ENCODE measurements at regions not wholly inside any gene's neighbourhood (a gene's known extent, or its start where the extent isn't known, plus 50 kb on each side); places are given as distances from the start of the nearest gene placed in this dataset.
"Not testable (repeated sequence)": the region's sequence is repeated elsewhere in the genome, so short reads cannot be mapped to it uniquely, and the experiment has no call there.

DNA sequence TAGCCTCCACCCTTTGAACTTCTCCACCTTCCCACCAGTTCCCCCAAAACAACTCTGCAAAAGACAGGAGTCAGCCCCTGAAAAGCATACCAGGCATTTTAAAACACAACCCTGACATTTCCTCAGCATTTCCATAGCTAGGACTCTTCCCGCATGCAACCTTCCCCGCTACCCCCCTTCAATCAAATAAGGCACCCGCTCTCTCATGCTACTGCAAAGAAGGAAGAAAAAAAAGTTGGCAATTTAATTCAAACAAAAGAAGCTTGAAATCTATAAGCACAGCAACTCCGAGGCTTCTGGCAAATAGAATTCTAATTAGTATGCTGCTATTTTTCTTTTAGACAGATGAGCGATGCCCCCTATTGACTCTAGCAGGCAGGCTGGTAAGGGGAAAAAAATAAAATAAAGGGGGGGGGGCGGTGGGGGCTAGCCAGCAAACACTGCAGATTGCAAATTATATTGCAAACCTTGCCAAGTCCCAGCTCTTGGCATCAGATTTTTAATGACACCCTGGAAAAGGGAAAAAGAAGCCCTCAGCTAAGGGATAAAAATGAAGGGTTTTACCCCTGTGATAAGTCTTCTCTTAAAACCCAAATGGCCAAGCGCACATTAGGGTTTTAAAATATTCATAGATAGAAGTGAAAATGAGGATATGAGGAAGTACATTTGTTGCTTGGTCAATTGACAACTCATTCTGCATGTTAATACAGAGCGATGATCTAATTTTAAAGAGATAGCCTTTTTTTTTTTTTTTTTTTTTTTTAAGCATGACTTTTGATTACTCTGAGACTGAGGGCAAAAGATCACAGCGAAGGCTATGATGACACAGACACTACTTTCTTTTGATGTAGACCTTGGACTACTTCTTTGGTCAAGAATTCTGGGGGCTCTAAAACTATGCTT lies 255.2 kb downstream of the NR2F2 start:
- DNase-seq = no peak

DNA sequence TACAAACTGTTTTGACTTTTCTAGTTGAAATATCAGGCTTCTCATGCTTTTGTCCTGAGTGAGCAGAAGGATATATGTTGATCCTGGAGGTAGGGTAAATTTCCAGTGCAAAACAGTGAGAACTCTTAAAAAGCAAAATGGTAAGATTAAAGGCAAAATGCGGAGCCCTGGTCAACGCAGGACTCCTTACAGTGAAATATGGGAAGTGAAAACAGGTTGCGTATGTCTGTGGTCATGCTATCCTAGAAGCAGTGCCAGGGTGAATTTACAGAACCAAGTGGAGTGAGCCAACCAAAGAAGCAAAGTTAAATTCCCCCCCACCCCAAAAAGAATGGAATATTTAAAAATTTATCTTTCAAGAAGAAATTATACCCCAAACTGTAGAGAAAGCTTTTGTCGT lies 256.4 kb downstream of the NR2F2 start:
- DNase-seq = no peak

DNA sequence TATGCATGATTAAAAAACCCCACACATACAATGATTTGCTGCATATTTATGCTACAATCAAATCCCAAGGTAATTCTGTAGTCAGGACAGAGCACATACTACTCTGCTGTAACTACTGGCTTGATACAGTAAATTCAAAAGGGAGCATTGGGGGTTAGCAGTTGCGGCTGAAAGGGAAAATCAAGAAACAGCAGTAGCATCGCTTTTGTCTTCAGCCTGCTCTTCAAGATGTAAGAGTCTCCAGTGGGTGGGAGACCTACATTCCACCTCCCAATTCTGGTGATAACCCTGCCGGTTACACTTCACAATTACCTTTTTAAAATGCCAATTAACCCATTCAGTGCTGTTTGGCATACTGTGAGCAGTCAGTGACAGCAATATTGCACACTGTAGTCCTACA lies 259.4 kb downstream of the NR2F2 start:
- no peak for DNase-seq

DNA sequence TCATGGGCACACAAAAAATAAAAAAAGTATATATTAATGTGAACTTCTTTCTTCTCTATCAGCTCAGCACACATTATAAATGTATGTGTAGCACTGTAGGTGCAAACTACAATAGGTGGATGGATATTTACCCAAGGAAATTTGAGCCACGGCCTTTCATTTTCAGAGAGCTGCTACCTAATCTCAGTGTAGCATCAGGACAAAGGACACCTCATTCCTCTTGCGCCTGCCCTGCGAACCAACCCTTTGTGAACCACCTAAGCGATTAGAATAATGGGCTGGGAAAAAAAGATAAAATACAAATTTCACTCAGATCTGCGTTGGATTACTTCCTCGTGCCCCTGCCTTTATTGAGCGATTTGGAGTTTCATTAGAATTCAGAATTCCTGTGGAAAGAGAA lies 263.2 kb downstream of the NR2F2 start:
- no peak for DNase-seq

DNA sequence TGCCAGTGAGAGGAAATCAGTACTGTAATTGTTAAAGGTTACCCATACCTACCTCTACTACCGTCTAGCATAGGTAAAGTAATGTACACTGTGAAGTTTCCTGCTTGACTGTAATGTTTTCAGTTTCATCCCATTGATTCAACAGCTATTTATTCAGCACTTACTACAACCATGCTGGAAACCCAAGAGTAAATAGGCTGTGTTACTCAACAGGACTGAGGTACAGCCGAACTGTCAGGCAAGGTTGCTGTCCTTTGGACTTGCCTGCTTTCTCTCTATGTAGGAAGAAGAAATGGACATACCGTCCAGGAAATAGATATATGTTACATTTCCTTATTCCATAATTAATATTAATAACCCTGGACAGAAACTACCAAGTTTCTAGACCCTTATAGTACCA lies 265.5 kb downstream of the NR2F2 start:
- DNase-seq = no peak

DNA sequence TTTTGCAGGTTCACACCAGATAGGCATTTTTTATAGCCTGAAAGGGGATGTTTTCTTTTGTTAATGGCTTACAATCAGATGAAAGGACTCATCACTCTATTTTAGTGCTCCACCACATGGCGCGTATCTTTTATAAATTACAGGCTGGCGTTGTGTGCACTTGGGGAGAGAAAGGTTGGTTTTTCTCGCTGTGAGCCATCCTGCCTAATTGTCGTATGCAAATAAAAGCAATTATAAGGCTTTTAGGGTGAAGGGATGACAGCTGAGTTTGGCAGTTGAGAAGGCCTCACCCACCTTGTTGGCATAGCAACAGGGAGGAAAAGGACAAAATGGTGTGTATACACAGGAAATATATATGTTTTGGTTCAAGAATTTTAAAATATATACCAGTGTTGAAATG lies 268.0 kb downstream of the NR2F2 start:
- no peak for DNase-seq

DNA sequence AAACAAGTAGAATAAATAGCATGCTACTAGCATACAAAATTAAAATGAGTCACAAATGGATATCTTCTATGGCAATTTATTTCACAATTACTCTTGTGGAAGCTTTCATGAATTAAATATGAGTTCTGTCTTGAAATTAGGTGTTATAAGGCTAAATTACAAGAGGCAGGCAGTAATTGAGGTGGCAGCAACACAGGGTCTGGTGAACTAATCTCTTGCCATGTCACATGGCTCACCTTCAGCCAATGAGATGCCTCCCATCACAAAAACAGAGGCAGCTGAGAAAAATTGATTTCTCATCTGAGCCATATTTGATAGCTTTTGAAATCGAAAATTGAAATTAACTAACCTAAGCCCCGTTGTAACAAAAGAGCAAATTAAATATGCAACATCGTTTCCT lies 268.8 kb downstream of the NR2F2 start:
- no peak for DNase-seq

DNA sequence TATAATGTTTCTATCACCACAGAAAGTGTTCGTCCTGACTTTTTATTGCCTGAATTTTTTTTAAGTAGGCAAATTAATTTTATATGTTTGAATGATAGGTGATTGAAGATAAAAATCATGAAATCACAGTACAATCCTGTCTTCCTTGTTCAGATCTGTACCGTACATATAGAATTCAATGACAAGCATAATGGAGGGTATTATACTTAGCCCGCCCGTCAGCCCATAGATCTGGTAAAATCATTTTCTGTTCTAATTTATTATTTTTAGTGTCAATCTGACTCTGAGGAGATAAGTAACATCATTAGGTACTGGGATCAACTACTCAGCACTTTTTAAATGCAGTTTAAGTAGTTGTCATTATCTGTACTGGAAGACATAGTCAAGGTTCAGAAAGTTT lies 269.9 kb downstream of the NR2F2 start:
- DNase-seq = no peak

DNA sequence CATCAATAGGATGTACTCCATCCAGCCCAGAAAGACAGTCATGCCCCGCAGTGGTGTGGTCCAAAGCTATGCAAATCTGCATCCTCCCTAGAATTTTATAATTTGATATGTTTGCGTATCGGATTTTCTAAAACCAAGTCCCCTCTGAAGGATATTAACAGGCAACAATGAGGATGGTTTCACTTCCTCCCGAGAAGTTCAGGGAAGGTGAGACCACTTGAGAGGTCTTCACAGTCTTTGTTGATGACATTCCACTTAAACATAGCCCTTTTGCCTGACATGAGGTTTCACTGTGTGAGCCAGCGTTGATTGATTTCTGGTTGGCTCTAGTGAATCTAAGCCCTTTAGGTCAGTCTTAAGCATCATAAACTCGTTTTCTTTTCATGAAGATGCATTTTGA lies 276.1 kb downstream of the NR2F2 start:
- DNase-seq = no peak

DNA sequence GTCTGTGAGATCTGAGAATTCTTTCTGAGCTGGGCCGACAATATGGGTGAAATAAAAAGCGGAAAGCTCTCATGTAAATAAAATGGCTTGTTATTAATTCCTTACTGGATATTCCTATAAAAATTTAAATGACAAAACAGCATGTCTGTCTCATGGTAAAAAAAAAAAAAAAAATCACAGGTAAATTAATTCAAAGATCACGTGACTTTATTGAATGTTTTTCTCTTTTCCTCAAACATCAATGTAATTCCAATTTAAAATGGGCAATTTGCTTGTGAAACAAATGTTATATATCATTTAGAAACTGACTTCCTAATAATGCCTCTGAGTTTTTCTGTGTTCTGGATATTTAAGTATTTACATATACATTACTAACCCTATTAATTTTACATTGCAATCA lies 280.3 kb downstream of the NR2F2 start:
- DNase-seq = no peak

DNA sequence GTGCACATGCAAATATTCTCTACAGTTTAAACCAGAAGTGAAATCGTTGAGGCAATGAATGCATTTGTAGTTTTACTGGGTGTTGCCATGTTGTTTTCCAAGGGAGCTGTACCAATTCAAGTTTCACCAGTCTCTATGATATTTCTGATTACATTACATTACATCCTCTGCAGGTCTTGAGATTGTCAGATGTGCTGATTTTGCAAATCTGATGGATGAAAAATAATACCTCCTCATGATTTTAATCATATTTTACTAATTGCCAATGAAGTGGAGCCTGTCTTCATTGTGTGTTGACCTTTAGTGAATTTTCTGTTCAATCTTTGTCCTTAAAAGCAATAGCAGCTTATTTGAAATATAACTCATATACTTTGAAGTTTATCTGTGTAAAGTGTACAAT lies 282.4 kb downstream of the NR2F2 start:
- DNase-seq = no peak

DNA sequence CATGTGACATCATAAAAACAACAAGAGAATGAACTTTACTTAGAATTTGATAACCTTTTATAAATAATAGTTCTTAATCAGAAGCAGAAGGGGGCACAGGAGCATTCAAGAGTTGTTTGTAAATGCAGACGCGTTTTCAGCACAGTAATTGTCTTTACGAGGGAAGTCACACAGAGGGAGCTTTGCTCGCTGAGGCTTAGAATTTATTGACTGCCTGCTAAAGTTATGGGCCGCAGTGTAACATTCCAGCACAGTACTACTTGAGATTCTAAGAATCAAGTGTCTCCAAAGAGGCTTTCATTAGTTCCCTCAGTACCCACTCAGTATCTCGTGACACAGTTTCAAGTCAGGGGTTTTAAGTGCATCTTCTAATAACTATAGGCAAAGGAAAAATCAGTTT lies 288.7 kb downstream of the NR2F2 start:
- no peak for DNase-seq

DNA sequence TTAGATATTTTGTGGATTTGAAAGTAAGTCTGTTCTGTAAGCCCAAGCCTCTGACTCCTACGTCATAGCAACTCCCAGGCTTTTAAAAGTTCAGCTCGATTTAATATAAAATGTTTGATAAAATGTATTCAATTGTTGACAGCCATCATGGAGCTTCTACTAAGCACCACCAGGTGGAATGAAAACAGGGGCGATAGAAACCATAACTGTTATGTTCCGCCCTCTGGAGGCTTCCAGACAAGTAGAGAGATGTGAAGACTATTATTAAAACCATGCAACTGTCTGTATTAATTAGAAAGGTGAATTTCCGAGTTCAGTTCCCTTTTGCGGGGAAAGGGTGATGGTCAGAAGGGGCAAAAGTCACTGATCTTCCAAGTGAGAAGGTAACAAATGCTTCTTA lies 292.2 kb downstream of the NR2F2 start:
- no peak for DNase-seq

DNA sequence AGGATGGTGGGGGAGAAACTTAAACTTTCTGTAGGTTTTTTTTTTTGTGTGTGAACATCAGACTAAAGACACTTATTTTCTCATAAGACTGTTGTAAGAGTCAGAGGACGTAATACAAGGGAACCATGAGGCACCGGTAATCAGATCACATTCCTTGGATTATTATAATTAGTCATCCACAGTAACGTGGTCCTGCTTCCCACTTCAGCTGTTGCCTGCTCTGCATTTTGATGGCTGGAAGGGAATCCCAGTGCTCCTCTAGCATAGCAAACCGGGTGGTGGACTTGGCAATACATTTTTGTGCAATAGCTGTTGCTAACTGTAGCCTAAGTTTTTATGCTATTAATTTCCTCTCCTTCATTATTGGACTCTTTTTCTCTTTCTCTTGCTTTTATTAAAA lies 294.8 kb downstream of the NR2F2 start:
- no peak for DNase-seq

DNA sequence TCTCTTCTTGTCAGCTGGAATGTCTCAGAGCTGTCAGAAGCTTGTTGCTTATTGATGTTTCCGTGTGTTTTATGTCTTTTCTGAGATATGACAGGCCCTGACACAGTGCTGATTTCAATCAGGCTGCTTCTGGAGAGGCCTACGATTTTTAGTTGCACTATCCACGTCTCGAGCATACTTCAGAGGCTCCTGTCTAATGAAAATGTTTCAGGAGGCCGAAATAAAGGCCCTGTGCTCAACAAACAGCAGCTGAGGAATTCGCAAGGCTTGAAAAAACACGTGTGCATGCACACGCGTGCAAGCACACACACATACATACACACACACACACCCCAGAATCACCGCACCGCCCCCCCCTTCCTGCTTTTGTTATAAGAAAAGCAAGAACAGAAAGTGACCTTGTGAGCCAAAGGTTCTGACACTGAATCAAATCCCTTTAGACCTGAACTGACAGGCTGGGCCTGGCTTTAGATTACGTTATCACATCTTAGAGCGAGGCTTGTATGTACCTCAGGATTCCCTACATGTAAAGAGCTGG lies 296.6 kb downstream of the NR2F2 start:
- no peak for DNase-seq

DNA sequence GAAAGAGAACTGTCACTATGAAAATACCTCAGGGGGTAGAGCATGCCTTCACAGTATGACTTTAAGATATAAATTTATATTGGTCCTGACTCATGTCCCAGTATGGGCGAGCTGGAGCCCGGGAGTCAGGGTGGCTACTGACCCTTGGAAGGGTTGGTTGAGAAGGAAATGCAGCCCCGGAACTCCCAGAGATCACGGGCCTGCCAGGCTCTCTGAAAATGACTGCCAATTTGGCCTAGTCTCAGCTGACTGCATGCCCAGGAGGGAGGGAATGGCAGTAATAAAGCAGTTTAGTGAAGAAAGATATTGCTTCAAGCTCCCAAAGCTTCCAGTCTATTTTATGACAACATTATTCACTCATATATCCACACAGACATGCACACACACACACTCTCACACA lies 299.0 kb downstream of the NR2F2 start:
- DNase-seq = no peak

DNA sequence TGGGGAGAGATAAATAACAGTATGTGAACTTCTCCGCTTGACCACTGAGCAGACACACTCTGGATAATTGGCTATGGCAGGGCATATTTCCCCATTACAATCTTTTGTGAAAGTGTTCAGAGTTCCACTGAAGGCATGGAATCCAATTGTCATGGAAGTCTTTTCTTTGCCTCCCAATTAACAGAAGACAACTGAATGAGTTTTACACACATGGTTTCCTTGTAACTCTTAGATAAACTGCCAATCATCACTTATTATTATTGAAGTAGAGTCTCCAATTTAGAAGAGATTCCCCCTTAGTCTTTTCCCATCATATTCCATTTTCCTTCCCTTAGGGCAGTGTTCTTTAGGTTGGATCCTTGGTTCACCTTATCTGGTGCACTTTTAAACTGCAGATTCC lies 308.3 kb downstream of the NR2F2 start:
- no peak for DNase-seq

DNA sequence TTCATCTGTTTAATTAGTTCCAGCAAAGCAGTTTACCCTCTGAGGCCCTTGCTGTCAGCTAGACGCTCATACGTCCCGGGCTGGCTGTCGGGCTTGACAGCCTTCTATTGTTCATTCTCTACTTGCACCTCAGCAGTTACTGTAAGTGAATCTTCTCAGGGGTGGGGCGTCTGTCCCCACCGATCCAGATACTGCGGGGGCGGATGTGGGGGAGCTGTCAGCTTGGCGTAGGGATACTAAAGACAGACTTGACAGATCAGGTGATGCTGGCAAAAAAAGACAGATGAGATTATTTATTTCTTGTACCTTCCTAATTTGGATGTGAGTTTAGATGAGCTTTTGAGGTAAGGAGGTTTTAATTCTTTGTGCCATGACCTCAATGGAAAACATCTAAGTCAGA lies 315.3 kb downstream of the NR2F2 start:
- no peak for DNase-seq

DNA sequence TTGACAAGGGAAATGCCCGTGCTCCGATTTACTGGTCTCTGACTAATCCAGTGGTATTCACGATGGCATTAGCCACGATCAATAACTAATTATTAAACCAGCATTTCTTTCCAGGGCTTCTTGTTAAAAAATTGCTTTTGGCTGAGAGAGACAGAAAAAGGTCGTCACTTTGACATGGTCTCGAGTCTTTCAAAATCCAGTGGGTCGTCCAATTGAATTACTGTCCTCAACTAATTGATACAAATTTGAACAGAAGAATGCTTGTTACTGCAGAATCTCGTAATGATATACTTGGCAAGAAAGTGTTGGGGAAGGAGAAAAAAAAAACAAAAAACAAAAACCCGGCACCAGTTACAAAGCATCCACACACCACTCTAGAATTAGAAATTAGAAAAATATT lies 318.4 kb downstream of the NR2F2 start:
- no peak for DNase-seq

DNA sequence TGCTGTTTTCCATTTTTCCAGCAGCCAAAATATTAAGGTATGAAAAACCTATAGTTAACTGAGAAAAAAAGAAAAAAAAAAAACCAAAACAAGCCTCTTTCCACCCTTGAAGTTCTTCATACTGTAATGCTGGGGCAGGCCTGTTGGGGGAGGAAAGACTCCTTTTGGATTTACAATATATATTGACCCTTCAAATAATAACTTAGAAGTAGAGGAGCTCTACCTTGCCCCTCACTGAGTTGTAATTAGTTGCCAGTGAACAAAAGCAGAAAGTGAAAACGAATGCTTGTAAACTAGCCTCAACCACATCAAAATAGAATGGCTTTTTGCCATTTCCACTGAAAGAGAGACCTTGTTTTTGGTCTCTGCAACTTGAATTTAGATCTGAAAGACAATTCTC lies 326.6 kb downstream of the NR2F2 start:
- no peak for DNase-seq

DNA sequence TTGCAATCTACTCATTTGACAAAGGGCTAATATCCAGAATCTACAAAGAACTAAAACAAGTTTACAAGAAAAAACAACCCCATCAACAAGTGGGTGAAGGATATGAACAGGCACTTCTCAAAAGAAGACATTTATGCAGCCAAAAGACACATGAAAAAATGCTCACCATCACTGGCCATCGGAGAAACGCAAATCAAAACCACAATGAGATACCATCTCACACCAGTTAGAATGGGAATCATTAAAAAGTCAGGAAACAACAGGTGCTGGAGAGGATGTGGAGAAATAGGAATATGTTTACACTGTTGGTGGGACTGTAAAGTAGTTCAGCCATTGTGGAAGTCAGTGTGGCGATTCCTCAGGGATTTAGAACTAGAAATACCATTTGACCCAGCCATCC lies 336.5 kb downstream of the NR2F2 start:
- not testable (repeated sequence) for DNase-seq

DNA sequence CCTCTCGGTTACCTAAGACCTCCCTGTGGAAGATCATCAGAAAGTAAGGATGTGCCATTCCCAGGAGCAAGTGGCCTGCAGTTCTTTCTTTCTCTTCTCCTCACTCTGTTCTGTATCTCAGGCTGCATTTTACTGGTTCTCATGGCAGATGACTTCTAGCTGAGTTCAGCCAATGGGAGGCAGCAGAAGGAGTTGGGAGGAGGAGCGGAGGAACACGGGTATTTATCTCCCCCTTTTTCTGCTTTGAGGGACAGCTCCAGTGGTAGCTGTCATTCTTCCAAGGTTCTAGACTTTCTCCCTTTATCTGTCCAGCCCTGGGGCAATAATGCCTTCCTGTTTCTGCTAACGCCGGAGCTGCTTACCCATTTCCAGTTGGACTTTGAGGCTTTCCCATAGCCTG lies 339.9 kb downstream of the NR2F2 start:
- DNase-seq = no peak

DNA sequence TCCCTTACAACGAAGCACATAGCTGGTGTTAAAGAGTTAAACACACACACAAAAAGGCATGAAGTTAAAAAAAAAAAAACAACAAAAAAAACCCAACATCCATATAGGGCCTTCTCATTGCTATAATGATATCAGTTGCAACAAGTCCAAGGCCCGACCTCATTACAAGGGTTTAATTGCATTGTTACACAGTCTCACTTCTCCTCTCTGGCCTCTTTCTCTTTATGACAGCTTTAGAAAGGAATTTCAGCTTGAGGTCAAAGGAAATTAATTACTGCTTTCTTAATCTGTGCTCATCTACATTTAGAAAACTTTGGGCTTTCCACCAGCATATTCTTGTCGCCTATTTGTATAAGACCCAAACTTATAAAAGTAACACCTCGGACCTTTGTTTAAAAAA lies 342.1 kb downstream of the NR2F2 start:
- no peak for DNase-seq

DNA sequence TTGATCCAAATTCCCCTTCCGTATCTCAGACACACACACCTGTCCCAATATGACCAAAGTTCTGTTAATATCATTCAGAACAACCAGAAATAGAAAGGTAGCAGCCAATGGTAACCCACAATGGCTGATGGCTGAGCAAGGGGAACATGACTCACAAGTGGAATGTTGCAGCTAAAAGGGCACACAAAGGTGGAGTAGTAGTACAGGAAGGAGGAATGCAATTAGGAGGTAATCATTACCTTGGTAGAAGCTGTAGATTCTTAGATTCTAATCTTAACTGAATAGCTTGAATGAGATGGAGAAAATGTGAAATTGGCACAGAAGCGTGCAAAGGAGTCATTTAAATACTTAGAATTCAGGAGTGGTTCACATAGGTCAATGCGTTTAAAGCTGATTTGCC lies 347.9 kb downstream of the NR2F2 start:
- DNase-seq = no peak

Measured in stimulated activated naive CD4-positive, alpha-beta T cell (primary cell).